ENCODE measurements at regions not wholly inside any gene's neighbourhood (a gene's known extent, or its start where the extent isn't known, plus 50 kb on each side); places are given as distances from the start of the nearest gene placed in this dataset.

DNA sequence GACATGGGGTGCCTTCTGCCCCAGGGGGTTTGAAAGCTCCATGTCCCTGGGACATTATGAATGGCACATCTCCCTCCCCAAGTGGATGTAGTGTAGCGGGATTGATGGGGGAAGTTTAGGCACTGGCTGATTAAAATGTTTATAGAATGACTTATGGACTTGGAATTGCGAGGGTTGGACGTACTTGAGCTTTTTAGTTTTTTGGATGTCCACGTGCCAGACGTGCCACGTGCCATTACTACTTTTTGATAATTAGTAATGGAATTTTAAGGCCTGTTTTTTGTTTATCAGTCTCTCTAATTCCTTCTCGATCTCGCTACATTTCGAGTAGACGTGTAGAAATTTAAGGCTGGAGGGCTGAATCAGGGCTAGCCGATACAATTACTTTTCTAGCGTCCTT, 162.8 kb downstream of the TBXT start:
- H3K9ac ChIP-seq (ENCODE audit: low read depth in 1 of 2, low read length in 2 of 2), result no peak overlapping the region
- H3K4me1 ChIP-seq (ENCODE audit: control insufficient read depth in 2 of 2, insufficient read depth in 2 of 2, low read length in 2 of 2), result peaks cover 4 to 5% of the 10 kb centered on the region in 2 donors
- H3K27me3 ChIP-seq (ENCODE audit: control insufficient read depth in 2 of 2, insufficient read depth in 2 of 2, low read length in 2 of 2), result peaks cover 8 to 24% of the 10 kb centered on the region in 2 donors
- H3K27ac ChIP-seq (ENCODE audit: low read depth in 2 of 2, low read length in 2 of 2), result no peak overlapping the region
- no peak overlapping the region for H3K4me3 ChIP-seq (ENCODE audit: low read length in 2 of 2)
- no peaks in the 10 kb centered on the region for H3K36me3 ChIP-seq (ENCODE audit: control insufficient read depth in 2 of 2, insufficient read depth in 2 of 2, low read length in 2 of 2)
- H3K9me3 ChIP-seq (ENCODE audit: control insufficient read depth in 2 of 2, low read length in 2 of 2), result no peaks in the 10 kb centered on the region

DNA sequence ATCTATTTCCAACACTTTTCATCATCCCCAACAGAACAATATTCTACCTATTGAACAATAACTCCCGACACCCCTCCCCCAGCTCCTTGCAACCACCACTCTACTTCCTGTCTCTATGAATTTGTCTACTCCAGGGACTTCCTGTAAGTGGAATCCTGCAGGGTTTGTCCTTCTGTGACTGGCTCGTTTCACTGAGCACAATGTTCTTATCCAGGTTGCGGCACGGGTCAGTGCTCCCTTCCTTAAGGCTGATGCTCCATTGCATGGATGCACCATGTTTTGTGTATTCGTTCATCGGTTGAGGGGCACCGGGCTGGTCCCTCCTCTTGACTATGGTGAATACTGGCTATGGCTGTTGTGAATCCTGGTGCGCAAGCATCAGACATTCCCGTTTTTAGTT, 163.2 kb downstream of the TBXT start:
- Histone ChIP-seq H3K4me1 (ENCODE audit: control insufficient read depth in 2 of 2, insufficient read depth in 2 of 2, low read length in 2 of 2) (peaks cover 4 to 5% of the 10 kb centered on the region in 2 donors), H3K27ac (ENCODE audit: low read depth in 2 of 2, low read length in 2 of 2) (no peak overlapping the region), H3K36me3 (ENCODE audit: control insufficient read depth in 2 of 2, insufficient read depth in 2 of 2, low read length in 2 of 2) (no peaks in the 10 kb centered on the region), H3K4me3 (ENCODE audit: low read length in 2 of 2) (no peak overlapping the region), H3K9me3 (ENCODE audit: control insufficient read depth in 2 of 2, low read length in 2 of 2) (no peaks in the 10 kb centered on the region), H3K9ac (ENCODE audit: low read depth in 1 of 2, low read length in 2 of 2) (no peak overlapping the region), H3K27me3 (ENCODE audit: control insufficient read depth in 2 of 2, insufficient read depth in 2 of 2, low read length in 2 of 2) (peaks cover 8 to 24% of the 10 kb centered on the region in 2 donors)

DNA sequence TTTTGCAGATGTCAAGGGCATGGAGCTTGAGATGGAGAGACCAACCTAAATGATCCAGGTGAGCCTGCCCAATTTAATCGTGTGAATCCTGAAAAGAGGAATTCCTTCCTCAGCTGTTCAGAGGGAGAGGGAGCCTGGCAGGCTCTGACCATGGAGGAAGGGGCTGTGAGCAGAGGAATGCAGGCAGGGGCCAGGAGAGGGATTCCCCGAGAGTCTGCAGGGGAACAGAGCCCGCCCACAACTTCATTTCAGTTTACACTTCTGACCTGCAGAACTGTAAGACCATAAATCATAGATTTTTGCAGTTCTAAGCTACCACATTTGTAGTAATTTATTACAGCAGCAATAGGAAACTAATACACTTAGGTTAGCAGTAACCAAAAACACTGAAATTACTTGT, 164.1 kb downstream of the TBXT start:
- Histone ChIP-seq H3K27me3 (ENCODE audit: control insufficient read depth in 2 of 2, insufficient read depth in 2 of 2, low read length in 2 of 2) (peaks cover 5 to 22% of the 10 kb centered on the region in 2 donors), H3K36me3 (ENCODE audit: control insufficient read depth in 2 of 2, insufficient read depth in 2 of 2, low read length in 2 of 2) (no peaks in the 10 kb centered on the region), H3K27ac (ENCODE audit: low read depth in 2 of 2, low read length in 2 of 2) (no peak overlapping the region), H3K9ac (ENCODE audit: low read depth in 1 of 2, low read length in 2 of 2) (no peak overlapping the region), H3K4me3 (ENCODE audit: low read length in 2 of 2) (no peak overlapping the region), H3K4me1 (ENCODE audit: control insufficient read depth in 2 of 2, insufficient read depth in 2 of 2, low read length in 2 of 2) (peaks cover 4 to 5% of the 10 kb centered on the region in 2 donors), H3K9me3 (ENCODE audit: control insufficient read depth in 2 of 2, low read length in 2 of 2) (no peaks in the 10 kb centered on the region)

DNA sequence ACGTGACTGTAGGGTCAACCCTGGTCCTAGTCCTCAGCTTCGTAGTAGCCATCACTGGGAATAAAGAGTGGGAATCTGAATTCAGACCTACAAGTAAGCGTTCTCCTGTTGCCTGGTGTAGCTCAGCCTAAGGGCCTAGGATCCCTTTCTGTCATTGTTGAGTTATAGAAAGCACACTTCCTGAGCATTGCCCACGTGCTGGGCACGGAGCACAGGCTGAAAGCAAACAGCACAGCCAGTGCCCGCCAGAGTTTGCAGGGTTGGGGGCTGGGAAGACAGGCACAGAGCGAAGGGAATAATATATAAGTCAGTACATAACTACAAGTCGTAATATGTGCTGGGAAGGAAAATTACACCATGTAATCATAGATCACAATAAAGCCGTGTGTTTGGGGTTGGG, 166.3 kb downstream of the TBXT start:
- Histone ChIP-seq H3K4me3 (ENCODE audit: low read length in 2 of 2) (no peak overlapping the region), H3K9me3 (ENCODE audit: control insufficient read depth in 2 of 2, low read length in 2 of 2) (no peaks in the 10 kb centered on the region), H3K27ac (ENCODE audit: low read depth in 2 of 2, low read length in 2 of 2) (no peak overlapping the region), H3K4me1 (ENCODE audit: control insufficient read depth in 2 of 2, insufficient read depth in 2 of 2, low read length in 2 of 2) (peaks cover under 1 to 2% of the 10 kb centered on the region in 2 donors), H3K27me3 (ENCODE audit: control insufficient read depth in 2 of 2, insufficient read depth in 2 of 2, low read length in 2 of 2) (peaks cover 0 to 9% of the 10 kb centered on the region in 2 donors), H3K9ac (ENCODE audit: low read depth in 1 of 2, low read length in 2 of 2) (no peak overlapping the region), H3K36me3 (ENCODE audit: control insufficient read depth in 2 of 2, insufficient read depth in 2 of 2, low read length in 2 of 2) (no peaks in the 10 kb centered on the region)

DNA sequence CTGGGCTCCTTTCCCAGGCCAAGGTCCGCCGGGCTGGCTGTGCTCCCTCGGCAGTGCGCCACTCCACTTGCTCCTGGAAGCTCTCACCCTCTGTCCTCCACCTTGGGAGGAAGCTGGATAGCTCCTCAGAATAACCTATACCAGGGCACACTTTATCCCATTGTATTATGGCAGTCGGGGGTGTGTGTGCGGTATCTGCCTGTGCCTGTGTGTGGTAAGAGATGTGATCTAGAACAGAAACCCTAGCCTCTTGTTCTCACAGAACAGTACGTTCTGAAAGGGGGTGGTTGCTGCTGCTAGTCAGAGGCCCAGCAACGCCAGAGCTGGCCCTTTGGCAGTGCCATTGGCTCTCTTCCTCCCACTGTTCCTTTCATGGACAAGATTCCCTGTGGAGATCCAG, 168.4 kb downstream of the TBXT start:
- Histone ChIP-seq H3K36me3 (ENCODE audit: control insufficient read depth in 2 of 2, insufficient read depth in 2 of 2, low read length in 2 of 2) (no peaks in the 10 kb centered on the region), H3K4me1 (ENCODE audit: control insufficient read depth in 2 of 2, insufficient read depth in 2 of 2, low read length in 2 of 2) (no peaks in the 10 kb centered on the region), H3K27me3 (ENCODE audit: control insufficient read depth in 2 of 2, insufficient read depth in 2 of 2, low read length in 2 of 2) (no peaks in the 10 kb centered on the region), H3K9ac (ENCODE audit: low read depth in 1 of 2, low read length in 2 of 2) (no peak overlapping the region), H3K4me3 (ENCODE audit: low read length in 2 of 2) (no peak overlapping the region), H3K9me3 (ENCODE audit: control insufficient read depth in 2 of 2, low read length in 2 of 2) (no peaks in the 10 kb centered on the region), H3K27ac (ENCODE audit: low read depth in 2 of 2, low read length in 2 of 2) (no peak overlapping the region)

DNA sequence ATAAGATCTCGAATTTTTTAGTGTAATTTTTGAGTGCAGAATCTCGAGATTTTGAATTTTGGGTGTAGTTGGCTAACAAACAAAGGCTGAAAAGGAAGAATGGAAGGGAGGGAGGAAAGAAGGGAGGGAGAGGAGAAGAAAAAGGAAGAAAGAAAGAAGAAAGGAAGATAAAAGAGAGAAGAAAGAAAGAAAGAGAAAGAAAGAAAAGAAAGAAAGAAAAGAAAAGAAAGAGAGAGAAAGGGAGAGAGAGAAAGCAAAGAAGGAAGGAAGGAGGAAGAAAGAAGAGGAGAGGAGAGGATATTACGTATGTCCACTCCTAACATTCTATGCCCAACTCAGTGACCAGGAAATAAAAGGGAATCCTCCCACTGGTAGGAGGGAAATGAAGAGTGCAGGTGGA, 169.6 kb downstream of the TBXT start:
- Histone ChIP-seq H3K9me3 (ENCODE audit: control insufficient read depth in 2 of 2, low read length in 2 of 2) (no peaks in the 10 kb centered on the region), H3K27me3 (ENCODE audit: control insufficient read depth in 2 of 2, insufficient read depth in 2 of 2, low read length in 2 of 2) (no peaks in the 10 kb centered on the region), H3K9ac (ENCODE audit: low read depth in 1 of 2, low read length in 2 of 2) (no peak overlapping the region), H3K4me1 (ENCODE audit: control insufficient read depth in 2 of 2, insufficient read depth in 2 of 2, low read length in 2 of 2) (no peaks in the 10 kb centered on the region), H3K4me3 (ENCODE audit: low read length in 2 of 2) (no peak overlapping the region), H3K36me3 (ENCODE audit: control insufficient read depth in 2 of 2, insufficient read depth in 2 of 2, low read length in 2 of 2) (no peaks in the 10 kb centered on the region), H3K27ac (ENCODE audit: low read depth in 2 of 2, low read length in 2 of 2) (no peak overlapping the region)

DNA sequence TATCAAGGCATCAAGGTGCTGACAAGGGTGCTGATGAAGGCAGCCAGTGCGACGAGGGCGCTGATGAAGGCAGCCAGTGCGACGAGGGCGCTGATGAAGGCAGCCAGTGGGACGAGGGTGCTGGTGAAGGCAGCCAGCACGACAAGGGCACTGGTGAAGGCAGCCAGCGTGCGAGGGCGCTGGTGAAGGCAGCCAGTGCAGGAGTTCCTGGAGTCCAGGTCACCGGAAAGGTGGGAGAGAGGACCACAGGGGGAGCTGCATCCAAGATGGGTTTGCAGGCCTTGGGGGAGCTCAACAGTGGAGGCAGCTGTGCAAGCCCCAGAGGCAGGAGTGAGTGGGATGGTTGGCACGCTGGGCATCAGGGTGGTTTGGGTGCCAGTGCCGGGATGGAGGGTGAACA, 176.3 kb downstream of the TBXT start:
- H3K9ac ChIP-seq (ENCODE audit: low read depth in 1 of 2, low read length in 2 of 2), result no peak overlapping the region
- H3K4me3 ChIP-seq (ENCODE audit: low read length in 2 of 2), result no peak overlapping the region
- peaks cover 0 to 4% of the 10 kb centered on the region in 2 donors for H3K27me3 ChIP-seq (ENCODE audit: control insufficient read depth in 2 of 2, insufficient read depth in 2 of 2, low read length in 2 of 2)
- no peaks in the 10 kb centered on the region for H3K4me1 ChIP-seq (ENCODE audit: control insufficient read depth in 2 of 2, insufficient read depth in 2 of 2, low read length in 2 of 2)
- H3K27ac ChIP-seq (ENCODE audit: low read depth in 2 of 2, low read length in 2 of 2), result no peak overlapping the region
- H3K9me3 ChIP-seq (ENCODE audit: control insufficient read depth in 2 of 2, low read length in 2 of 2), result no peaks in the 10 kb centered on the region
- no peaks in the 10 kb centered on the region for H3K36me3 ChIP-seq (ENCODE audit: control insufficient read depth in 2 of 2, insufficient read depth in 2 of 2, low read length in 2 of 2)

DNA sequence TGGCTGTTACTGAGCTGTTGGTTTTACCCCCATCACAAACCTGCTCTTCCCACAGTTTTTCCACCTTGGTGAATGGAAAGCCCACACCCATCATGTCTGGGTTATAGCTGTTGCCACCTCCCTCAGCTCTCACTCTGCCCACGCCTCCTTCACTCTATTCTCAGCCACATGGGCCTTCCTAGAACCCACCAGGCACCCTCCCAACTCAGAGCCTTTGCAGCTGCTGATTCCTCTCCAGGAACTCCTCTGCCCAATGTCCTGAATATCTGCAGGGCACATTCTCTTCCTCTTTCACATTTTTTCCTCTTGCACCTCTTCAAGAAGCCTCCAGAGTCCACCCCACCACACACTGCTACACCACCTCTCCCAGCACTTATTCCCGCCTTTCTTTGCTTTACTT, 177.4 kb downstream of the TBXT start:
- Histone ChIP-seq H3K4me3 (ENCODE audit: low read length in 2 of 2) (no peak overlapping the region), H3K4me1 (ENCODE audit: control insufficient read depth in 2 of 2, insufficient read depth in 2 of 2, low read length in 2 of 2) (no peaks in the 10 kb centered on the region), H3K9ac (ENCODE audit: low read depth in 1 of 2, low read length in 2 of 2) (no peak overlapping the region), H3K36me3 (ENCODE audit: control insufficient read depth in 2 of 2, insufficient read depth in 2 of 2, low read length in 2 of 2) (no peaks in the 10 kb centered on the region), H3K27me3 (ENCODE audit: control insufficient read depth in 2 of 2, insufficient read depth in 2 of 2, low read length in 2 of 2) (peaks cover 0 to 4% of the 10 kb centered on the region in 2 donors), H3K9me3 (ENCODE audit: control insufficient read depth in 2 of 2, low read length in 2 of 2) (no peaks in the 10 kb centered on the region), H3K27ac (ENCODE audit: low read depth in 2 of 2, low read length in 2 of 2) (no peak overlapping the region)

DNA sequence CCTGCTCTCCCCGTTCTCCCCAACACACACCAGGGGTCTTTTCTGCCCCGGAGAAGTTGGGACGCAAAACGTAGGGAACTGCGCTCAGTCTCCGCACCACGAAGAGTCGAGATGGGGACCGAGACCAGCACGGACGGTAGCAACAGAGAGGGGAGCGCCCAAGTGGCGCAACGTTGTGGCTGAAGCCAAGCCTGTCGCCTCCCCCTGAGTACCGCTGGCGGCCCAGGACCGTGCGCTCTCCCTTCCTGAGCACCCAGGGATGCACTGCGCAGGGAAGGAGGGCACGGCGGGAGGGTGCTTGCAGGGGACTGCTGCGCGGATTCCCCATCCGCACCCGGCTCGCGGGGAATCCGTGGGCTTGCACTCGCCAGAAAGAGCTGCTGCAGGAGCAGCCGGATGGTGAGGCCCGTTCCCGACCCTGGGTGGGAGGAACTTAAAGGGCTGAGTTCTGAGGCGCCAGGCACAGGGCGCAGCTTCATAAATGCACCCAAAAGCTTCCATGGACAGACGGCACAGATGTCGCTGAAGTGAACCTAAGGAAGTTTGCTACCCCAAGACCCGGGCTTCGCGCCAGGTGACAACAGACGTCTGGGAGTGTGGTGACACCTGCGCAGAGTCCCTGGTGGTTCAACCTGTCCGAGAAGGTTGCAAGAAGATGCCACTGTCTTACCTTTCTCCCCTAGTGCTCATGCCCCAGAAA, 178.7 kb downstream of the TBXT start:
- H3K9me3 ChIP-seq (ENCODE audit: control insufficient read depth in 2 of 2, low read length in 2 of 2), result no peaks in the 10 kb centered on the region
- no peak overlapping the region for H3K27ac ChIP-seq (ENCODE audit: low read depth in 2 of 2, low read length in 2 of 2)
- H3K4me1 ChIP-seq (ENCODE audit: control insufficient read depth in 2 of 2, insufficient read depth in 2 of 2, low read length in 2 of 2), result no peaks in the 10 kb centered on the region
- H3K4me3 ChIP-seq (ENCODE audit: low read length in 2 of 2), result peak overlapping the region in 1 of 2 donors; percentile 20
- peak overlapping the region in 1 of 2 donors; percentile 24 for H3K9ac ChIP-seq (ENCODE audit: low read depth in 1 of 2, low read length in 2 of 2)
- peaks cover 0 to 4% of the 10 kb centered on the region in 2 donors for H3K27me3 ChIP-seq (ENCODE audit: control insufficient read depth in 2 of 2, insufficient read depth in 2 of 2, low read length in 2 of 2)
- H3K36me3 ChIP-seq (ENCODE audit: control insufficient read depth in 2 of 2, insufficient read depth in 2 of 2, low read length in 2 of 2), result no peaks in the 10 kb centered on the region

DNA sequence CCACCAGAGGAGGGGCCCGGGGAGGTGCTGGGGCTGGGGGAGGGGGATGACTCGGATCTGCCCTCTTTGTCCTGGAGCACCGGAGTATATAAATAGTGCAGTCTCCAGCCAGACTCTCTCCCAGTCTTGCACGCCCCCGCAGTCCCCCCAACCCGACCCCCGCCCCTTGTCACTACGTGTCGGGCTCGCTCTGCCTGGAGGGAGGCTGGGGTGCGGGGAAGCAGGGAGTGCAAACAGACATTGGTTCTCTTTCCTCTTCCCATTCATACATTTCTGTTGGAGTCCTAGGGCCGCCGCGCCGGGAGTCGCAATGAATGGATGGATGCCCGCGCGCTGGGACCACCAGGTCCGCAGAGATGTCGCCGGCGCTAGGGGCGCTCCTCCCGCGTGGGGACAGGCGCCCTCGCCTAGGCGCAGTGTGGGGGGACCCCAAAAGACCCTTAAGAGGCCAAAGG, 179.3 kb downstream of the TBXT start:
- Histone ChIP-seq H3K4me1 (ENCODE audit: control insufficient read depth in 2 of 2, insufficient read depth in 2 of 2, low read length in 2 of 2) (no peaks in the 10 kb centered on the region), H3K9ac (ENCODE audit: low read depth in 1 of 2, low read length in 2 of 2) (peak overlapping the region in 1 of 2 donors; percentile 24), H3K9me3 (ENCODE audit: control insufficient read depth in 2 of 2, low read length in 2 of 2) (no peaks in the 10 kb centered on the region), H3K27me3 (ENCODE audit: control insufficient read depth in 2 of 2, insufficient read depth in 2 of 2, low read length in 2 of 2) (peaks cover 0 to 4% of the 10 kb centered on the region in 2 donors), H3K4me3 (ENCODE audit: low read length in 2 of 2) (peak overlapping the region; percentile 20 to 28), H3K36me3 (ENCODE audit: control insufficient read depth in 2 of 2, insufficient read depth in 2 of 2, low read length in 2 of 2) (no peaks in the 10 kb centered on the region), H3K27ac (ENCODE audit: low read depth in 2 of 2, low read length in 2 of 2) (no peak overlapping the region)

All from mucosa of rectum (tissue), 2 donors.